ENCODE measurements at regions not wholly inside any gene's neighbourhood (a gene's known extent, or its start where the extent isn't known, plus 50 kb on each side); places are given as distances from the start of the nearest gene placed in this dataset.

DNA sequence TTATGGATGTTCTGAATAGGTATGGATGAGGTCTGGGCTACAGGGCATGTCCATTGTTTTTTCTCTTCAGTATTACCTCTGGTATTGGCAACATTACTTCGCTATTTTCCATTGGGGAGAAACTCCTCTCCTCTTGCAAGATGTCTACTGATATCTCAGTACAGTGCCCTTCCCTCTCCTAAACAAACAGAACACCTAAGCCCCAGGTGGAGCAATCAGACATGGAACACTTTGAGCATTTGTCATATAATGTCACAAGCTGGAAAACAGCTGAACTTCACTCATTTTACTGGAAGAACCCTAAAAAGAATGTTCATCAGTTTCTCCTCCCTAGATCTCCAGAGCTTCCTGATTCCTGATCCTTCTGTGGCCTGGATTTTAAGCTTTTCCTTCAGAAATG lies 339.8 kb downstream of the FRK start:
- Mint-ChIP-seq H3K27me3 (no peaks in the 10 kb centered on the region), H3K27ac (no peak overlapping the region), H3K4me1 (no peaks in the 10 kb centered on the region), H3K4me3 (no peak overlapping the region), H3K9me3 (peaks cover 4% of the 10 kb centered on the region), H3K36me3 (ENCODE audit: low read depth) (no peaks in the 10 kb centered on the region)
- DNase-seq (no peak), ATAC-seq (ENCODE audit: low read depth) (no peak)
- TF ChIP-seq, protein P1, sequence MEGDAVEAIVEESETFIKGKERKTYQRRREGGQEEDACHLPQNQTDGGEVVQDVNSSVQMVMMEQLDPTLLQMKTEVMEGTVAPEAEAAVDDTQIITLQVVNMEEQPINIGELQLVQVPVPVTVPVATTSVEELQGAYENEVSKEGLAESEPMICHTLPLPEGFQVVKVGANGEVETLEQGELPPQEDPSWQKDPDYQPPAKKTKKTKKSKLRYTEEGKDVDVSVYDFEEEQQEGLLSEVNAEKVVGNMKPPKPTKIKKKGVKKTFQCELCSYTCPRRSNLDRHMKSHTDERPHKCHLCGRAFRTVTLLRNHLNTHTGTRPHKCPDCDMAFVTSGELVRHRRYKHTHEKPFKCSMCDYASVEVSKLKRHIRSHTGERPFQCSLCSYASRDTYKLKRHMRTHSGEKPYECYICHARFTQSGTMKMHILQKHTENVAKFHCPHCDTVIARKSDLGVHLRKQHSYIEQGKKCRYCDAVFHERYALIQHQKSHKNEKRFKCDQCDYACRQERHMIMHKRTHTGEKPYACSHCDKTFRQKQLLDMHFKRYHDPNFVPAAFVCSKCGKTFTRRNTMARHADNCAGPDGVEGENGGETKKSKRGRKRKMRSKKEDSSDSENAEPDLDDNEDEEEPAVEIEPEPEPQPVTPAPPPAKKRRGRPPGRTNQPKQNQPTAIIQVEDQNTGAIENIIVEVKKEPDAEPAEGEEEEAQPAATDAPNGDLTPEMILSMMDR (IDR thresholded peaks at IDR 0.05) = no peak
- POLR2A ChIA-PET = no interaction called here
- CTCF ChIA-PET = no interaction called here
- intact Hi-C loops (cut with micrococcal nuclease) = no loop called here

DNA sequence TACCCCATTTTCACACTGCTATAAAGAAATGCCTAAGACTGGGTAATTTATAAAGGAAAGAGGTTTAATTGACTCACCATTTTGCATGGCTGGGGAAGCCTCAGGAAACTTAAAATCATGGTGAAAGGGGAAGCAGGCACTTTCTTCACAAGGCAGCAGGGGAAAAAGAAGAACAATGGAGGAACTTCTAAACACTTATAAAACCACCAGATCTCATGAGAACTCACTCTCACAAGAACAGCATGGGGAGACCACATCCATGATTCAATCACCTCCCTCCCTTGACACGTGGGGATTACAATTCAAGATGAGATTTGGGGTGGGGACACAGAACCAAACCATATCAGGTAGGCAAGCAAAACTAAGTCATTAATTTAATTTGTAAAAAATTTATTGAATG lies 343.2 kb downstream of the FRK start:
- intact Hi-C loops (cut with micrococcal nuclease) = no loop called here
- Mint-ChIP-seq H3K4me1 (no peaks in the 10 kb centered on the region), H3K27ac (no peak overlapping the region), H3K9me3 (no peaks in the 10 kb centered on the region), H3K36me3 (ENCODE audit: low read depth) (no peaks in the 10 kb centered on the region), H3K4me3 (no peak overlapping the region), H3K27me3 (no peaks in the 10 kb centered on the region)
- POLR2A ChIA-PET = no interaction called here
- TF ChIP-seq, protein P1 (IDR thresholded peaks at IDR 0.05) = no peak
- ATAC-seq (ENCODE audit: low read depth) = no peak
- no peak for DNase-seq
- CTCF ChIA-PET = no interaction called here

DNA sequence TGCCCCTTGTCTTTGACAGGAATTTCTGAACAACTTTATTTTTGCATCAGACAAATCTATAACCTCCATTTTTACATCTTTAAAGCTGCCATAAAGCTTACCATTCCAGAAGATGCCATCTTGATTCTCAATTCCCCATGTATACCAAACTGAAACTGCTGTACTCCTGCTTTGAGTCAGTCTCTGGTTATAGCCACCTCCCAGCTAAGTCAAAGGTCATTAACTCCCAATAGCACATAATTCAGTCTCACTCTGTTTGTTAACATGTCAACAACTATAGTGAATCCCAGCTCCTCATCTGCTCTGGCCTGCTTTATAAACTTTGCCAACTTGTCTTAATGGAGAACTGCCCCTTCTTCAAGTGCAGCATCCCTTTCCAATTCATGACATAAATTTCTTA lies 343.6 kb downstream of the FRK start:
- Mint-ChIP-seq H3K4me1 (no peaks in the 10 kb centered on the region), H3K36me3 (ENCODE audit: low read depth) (no peaks in the 10 kb centered on the region), H3K27me3 (no peaks in the 10 kb centered on the region), H3K27ac (no peak overlapping the region), H3K4me3 (no peak overlapping the region), H3K9me3 (no peaks in the 10 kb centered on the region)
- intact Hi-C loops (cut with micrococcal nuclease) = no loop called here
- ChIA-PET CTCF (no interaction called here), POLR2A (no interaction called here)
- TF ChIP-seq, protein P1 (IDR thresholded peaks at IDR 0.05) = no peak
- no peak for ATAC-seq (ENCODE audit: low read depth)
- no peak for DNase-seq

DNA sequence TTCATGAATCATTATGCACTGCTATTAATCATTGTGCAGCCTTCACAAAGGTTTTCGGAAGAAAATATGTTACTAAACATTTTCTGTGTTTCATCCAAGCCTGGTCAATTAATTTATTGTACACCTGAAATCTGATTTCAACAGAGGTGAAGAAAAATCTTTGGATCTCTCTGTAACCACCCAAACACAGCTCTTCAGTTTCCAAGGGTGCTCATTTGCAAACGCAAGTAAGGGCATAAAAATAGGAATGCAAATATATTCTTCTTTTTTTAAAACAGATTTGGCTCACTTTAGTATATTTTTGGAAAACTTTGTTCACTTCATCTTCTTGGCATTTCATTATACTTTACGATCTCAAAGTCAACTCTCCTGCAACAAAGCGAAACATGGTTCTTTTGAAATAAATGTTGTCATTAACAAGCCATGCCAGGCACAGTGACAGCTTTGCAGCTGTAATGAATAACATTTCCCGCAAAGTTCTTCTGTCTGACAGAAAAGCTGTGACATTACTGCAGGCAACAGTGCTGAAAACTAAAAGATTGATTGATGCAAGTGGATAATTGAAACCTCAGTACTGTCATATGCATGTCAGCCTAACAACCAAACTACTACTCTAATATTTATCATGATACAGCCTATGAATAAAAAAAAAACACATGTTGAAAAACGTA lies 348.3 kb downstream of the FRK start:
- Mint-ChIP-seq H3K4me1 (no peaks in the 10 kb centered on the region), H3K27me3 (no peaks in the 10 kb centered on the region), H3K36me3 (ENCODE audit: low read depth) (no peaks in the 10 kb centered on the region), H3K27ac (no peak overlapping the region), H3K4me3 (no peak overlapping the region), H3K9me3 (no peaks in the 10 kb centered on the region)
- no peak for DNase-seq
- ChIA-PET CTCF (no interaction called here), POLR2A (no interaction called here)
- intact Hi-C loops (cut with micrococcal nuclease) = no loop called here
- ATAC-seq (ENCODE audit: low read depth) = no peak
- TF ChIP-seq, protein P1 (IDR thresholded peaks at IDR 0.05) = no peak

DNA sequence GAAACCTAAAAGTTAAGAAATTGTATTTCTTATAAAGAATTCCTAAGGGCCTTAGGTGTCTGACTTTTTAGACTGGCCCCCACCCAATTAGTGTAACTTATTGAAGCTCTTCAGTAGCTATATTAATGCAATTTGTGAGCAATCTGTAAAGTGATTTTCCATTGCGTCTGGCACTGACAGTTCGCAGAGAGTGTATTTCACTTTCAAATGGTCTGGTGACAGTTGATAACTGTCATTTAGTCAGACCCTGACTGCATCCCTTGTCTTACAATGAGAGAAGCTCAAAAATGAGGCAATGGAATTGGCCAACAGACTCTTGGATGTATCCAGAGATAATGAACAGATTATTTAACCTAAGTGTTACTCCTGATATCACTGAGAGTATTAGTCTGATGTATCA lies 351.8 kb downstream of the FRK start:
- Mint-ChIP-seq H3K27me3 (no peaks in the 10 kb centered on the region), H3K4me1 (no peaks in the 10 kb centered on the region), H3K36me3 (ENCODE audit: low read depth) (no peaks in the 10 kb centered on the region), H3K9me3 (no peaks in the 10 kb centered on the region), H3K27ac (no peak overlapping the region), H3K4me3 (no peak overlapping the region)
- ChIA-PET CTCF (no interaction called here), POLR2A (no interaction called here)
- ATAC-seq (ENCODE audit: low read depth) (no peak), DNase-seq (no peak)
- TF ChIP-seq, protein P1 (IDR thresholded peaks at IDR 0.05) = no peak
- intact Hi-C loops (cut with micrococcal nuclease) = no loop called here
